ENCODE measurements at regions not wholly inside any gene's neighbourhood (a gene's known extent, or its start where the extent isn't known, plus 50 kb on each side); places are given as distances from the start of the nearest gene placed in this dataset.
A peak's percentile ranks its signal among the peaks of the same experiment; 100 is the strongest.
"Not testable (repeated sequence)": the region's sequence is repeated elsewhere in the genome, so short reads cannot be mapped to it uniquely, and the experiment has no call there.

DNA sequence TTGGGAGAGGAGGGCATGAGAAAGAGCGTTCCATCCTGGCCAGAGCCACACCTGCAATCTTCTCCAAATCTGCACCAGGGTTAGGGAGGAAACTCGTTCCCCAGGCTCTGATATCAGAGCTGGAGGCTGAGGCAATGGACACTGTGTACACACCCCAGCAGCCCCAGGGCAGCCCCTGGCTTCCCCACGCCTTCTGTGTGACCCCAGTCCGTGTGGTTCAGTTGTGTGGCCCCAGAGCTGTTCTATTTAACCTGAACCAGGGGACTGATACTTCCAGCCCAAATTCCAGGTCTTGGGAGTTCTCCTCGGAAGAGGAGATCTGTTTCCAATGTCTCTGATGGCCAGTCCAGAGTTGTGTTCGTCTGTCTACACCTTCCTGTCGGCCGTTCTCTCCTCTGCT is 242.6 kb upstream of the EXOC2 start:
- Histone ChIP-seq H3K9me3 (ENCODE audit: control insufficient read depth, insufficient read depth, low read depth, low read length) (no peaks in the 10 kb centered on the region), H3K27ac (ENCODE audit: extremely low read depth, low read depth, low read length) (no peak overlapping the region), H3K4me1 (ENCODE audit: control insufficient read depth, insufficient read depth, low read length) (no peaks in the 10 kb centered on the region), H3K36me3 (ENCODE audit: control insufficient read depth in 2 of 2, insufficient read depth in 1 of 2, low read length in 2 of 2) (no peaks in the 10 kb centered on the region), H3K4me3 (ENCODE audit: low read depth, low read length) (no peak overlapping the region)
- TF ChIP-seq, protein P1, sequence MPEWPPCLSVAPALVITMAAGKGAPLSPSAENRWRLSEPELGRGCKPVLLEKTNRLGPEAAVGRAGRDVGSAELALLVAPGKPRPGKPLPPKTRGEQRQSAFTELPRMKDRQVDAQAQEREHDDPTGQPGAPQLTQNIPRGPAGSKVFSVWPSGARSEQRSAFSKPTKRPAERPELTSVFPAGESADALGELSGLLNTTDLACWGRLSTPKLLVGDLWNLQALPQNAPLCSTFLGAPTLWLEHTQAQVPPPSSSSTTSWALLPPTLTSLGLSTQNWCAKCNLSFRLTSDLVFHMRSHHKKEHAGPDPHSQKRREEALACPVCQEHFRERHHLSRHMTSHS (tag by site-specific recombination; IDR thresholded peaks at IDR 0.05): no peak
- TF ChIP-seq ZNF701 (tag by site-specific recombination; IDR thresholded peaks at IDR 0.05) (no peak), GLI4 (tag by site-specific recombination; IDR thresholded peaks at IDR 0.05) (no peak)
- TF ChIP-seq, protein P2, sequence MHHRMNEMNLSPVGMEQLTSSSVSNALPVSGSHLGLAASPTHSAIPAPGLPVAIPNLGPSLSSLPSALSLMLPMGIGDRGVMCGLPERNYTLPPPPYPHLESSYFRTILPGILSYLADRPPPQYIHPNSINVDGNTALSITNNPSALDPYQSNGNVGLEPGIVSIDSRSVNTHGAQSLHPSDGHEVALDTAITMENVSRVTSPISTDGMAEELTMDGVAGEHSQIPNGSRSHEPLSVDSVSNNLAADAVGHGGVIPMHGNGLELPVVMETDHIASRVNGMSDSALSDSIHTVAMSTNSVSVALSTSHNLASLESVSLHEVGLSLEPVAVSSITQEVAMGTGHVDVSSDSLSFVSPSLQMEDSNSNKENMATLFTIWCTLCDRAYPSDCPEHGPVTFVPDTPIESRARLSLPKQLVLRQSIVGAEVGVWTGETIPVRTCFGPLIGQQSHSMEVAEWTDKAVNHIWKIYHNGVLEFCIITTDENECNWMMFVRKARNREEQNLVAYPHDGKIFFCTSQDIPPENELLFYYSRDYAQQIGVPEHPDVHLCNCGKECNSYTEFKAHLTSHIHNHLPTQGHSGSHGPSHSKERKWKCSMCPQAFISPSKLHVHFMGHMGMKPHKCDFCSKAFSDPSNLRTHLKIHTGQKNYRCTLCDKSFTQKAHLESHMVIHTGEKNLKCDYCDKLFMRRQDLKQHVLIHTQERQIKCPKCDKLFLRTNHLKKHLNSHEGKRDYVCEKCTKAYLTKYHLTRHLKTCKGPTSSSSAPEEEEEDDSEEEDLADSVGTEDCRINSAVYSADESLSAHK (tag by site-specific recombination; IDR thresholded peaks at IDR 0.05): no peak
- ChIA-PET POLR2A (no interaction called here), CTCF (interaction anchor here (0.9 kb wide), 1 partner anchor 10 kb away, joined by 3 read pairs; no protein-coding TSS in a partner anchor)

DNA sequence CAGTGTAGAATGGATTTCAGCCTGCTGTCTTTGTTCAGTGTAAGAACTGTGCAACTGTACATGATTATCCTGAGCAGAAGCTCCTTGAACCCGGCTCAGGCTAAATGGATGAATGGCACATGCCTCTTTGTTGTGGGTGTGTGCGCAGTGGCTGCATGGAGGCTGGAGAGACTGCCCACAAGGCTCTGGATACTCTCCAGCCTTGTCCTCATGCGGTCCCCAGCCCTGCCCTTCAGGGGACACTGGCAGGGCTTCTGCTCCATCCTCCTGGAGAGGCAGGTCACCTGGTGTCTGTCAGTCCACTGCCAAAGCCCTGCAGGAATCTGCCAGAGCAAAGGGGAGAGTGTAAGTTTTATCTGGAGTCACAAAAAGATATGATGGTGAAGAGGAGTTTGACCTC is 241.7 kb upstream of the EXOC2 start:
- Histone ChIP-seq H3K27ac (ENCODE audit: extremely low read depth, low read depth, low read length) (no peak overlapping the region), H3K9me3 (ENCODE audit: control insufficient read depth, insufficient read depth, low read depth, low read length) (no peaks in the 10 kb centered on the region), H3K4me1 (ENCODE audit: control insufficient read depth, insufficient read depth, low read length) (no peaks in the 10 kb centered on the region), H3K4me3 (ENCODE audit: low read depth, low read length) (no peak overlapping the region), H3K36me3 (ENCODE audit: control insufficient read depth in 2 of 2, insufficient read depth in 1 of 2, low read length in 2 of 2) (no peaks in the 10 kb centered on the region)
- TF ChIP-seq REPIN1 (tag by site-specific recombination; IDR thresholded peaks at IDR 0.05; ENCODE audit: low read depth) (no peak), EGR2 (tag by site-specific recombination; IDR thresholded peaks at IDR 0.05; ENCODE audit: low read depth) (no peak), ZNF394 (tag by site-specific recombination; IDR thresholded peaks at IDR 0.05; ENCODE audit: borderline replicate concordance) (no peak), ZNF670 (tag by site-specific recombination; IDR thresholded peaks at IDR 0.05; ENCODE audit: low read depth) (no peak), OVOL3 (tag by site-specific recombination; IDR thresholded peaks at IDR 0.05) (no peak)
- TF ChIP-seq, protein P3, sequence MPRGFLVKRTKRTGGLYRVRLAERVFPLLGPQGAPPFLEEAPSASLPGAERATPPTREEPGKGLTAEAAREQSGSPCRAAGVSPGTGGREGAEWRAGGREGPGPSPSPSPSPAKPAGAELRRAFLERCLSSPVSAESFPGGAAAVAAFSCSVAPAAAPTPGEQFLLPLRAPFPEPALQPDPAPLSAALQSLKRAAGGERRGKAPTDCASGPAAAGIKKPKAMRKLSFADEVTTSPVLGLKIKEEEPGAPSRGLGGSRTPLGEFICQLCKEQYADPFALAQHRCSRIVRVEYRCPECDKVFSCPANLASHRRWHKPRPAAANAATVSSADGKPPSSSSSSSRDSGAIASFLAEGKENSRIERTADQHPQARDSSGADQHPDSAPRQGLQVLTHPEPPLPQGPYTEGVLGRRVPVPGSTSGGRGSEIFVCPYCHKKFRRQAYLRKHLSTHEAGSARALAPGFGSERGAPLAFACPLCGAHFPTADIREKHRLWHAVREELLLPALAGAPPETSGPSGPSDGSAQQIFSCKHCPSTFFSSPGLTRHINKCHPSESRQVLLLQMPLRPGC (tag by site-specific recombination; IDR thresholded peaks at IDR 0.05): no peak
- ChIA-PET CTCF (interaction anchor here (0.9 kb wide), 1 partner anchor 11 kb away, joined by 3 read pairs; no protein-coding TSS in a partner anchor), POLR2A (no interaction called here)

DNA sequence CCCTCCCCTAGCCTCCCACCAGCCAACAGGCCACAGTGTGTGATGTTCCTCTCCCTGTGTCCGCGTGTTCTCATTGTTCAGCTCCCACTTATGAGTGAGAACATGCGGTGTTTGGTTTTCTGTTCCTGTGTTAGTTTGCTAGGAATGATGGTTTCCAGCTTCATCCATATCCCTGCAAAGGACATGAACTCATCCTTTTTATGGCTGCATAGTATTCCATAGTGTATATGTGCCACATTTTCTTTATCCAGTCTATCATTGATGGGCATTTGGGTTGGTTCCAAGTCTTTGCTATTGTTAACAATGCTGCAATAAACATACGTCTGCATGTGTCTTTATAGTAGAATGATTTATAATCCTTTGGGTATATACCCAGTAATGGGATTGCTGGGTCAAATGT is 239.0 kb upstream of the EXOC2 start:
- TF ChIP-seq ZNF146 (tag by site-specific recombination; IDR thresholded peaks at IDR 0.05): peak; percentile 95
- H3K4me3 ChIP-seq (ENCODE audit: low read depth, low read length); POLR2A ChIA-PET; H3K36me3 ChIP-seq (ENCODE audit: control insufficient read depth in 2 of 2, insufficient read depth in 1 of 2, low read length in 2 of 2); H3K9me3 ChIP-seq (ENCODE audit: control insufficient read depth, insufficient read depth, low read depth, low read length); H3K4me1 ChIP-seq (ENCODE audit: control insufficient read depth, insufficient read depth, low read length); H3K27ac ChIP-seq (ENCODE audit: extremely low read depth, low read depth, low read length): not testable (repeated sequence)
- CTCF ChIA-PET: interaction anchor here (0.6 kb wide), 1 partner anchor 460 kb away, joined by 3 read pairs; no protein-coding TSS in a partner anchor

DNA sequence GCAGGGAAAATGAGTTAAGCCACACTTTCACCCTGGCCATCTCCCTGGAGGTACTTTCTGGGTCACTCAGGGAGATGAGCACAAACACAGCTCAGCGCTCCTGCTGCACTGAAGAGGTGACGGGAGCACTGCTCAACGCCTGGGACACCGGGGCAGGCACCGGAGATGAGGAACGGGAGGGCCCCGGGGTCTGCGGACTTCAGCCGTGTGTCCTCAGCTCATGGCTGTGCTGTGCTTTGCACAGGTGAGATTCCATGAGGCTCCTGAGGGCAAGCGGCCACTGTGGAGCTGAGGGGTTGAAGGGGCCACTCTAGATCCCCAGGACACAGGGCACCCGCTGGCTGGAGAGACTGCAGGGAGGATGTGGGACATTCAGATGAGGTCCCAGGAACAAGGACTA is 234.2 kb upstream of the EXOC2 start:
- no peak overlapping the region for H3K4me3 ChIP-seq (ENCODE audit: low read depth, low read length)
- no peaks in the 10 kb centered on the region for H3K36me3 ChIP-seq (ENCODE audit: control insufficient read depth in 2 of 2, insufficient read depth in 1 of 2, low read length in 2 of 2)
- H3K9me3 ChIP-seq (ENCODE audit: control insufficient read depth, insufficient read depth, low read depth, low read length): no peaks in the 10 kb centered on the region
- ChIA-PET POLR2A (no interaction called here), CTCF (no interaction called here)
- H3K4me1 ChIP-seq (ENCODE audit: control insufficient read depth, insufficient read depth, low read length): no peaks in the 10 kb centered on the region
- H3K27ac ChIP-seq (ENCODE audit: extremely low read depth, low read depth, low read length): no peak overlapping the region
- TF ChIP-seq ZNF530 (tag by site-specific recombination; IDR thresholded peaks at IDR 0.05; ENCODE audit: low read depth): no peak
- TF ChIP-seq, protein P4, sequence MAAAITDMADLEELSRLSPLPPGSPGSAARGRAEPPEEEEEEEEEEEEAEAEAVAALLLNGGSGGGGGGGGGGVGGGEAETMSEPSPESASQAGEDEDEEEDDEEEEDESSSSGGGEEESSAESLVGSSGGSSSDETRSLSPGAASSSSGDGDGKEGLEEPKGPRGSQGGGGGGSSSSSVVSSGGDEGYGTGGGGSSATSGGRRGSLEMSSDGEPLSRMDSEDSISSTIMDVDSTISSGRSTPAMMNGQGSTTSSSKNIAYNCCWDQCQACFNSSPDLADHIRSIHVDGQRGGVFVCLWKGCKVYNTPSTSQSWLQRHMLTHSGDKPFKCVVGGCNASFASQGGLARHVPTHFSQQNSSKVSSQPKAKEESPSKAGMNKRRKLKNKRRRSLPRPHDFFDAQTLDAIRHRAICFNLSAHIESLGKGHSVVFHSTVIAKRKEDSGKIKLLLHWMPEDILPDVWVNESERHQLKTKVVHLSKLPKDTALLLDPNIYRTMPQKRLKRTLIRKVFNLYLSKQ (tag by site-specific recombination; IDR thresholded peaks at IDR 0.05; ENCODE audit: borderline replicate concordance): no peak
- no peak for TF ChIP-seq ZNF837 (tag by site-specific recombination; IDR thresholded peaks at IDR 0.05)
- no peak for TF ChIP-seq ZSCAN16 (tag by site-specific recombination; IDR thresholded peaks at IDR 0.05)
- TF ChIP-seq ZNF558 (tag by site-specific recombination; IDR thresholded peaks at IDR 0.05): no peak
- no peak for TF ChIP-seq ZSCAN23 (tag by site-specific recombination; IDR thresholded peaks at IDR 0.05)
- TF ChIP-seq, protein P5, sequence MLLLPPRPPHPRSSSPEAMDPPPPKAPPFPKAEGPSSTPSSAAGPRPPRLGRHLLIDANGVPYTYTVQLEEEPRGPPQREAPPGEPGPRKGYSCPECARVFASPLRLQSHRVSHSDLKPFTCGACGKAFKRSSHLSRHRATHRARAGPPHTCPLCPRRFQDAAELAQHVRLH (tag by site-specific recombination; IDR thresholded peaks at IDR 0.05): no peak
- TF ChIP-seq HOXA7 (CRISPR knock-in tag; IDR thresholded peaks at IDR 0.05; ENCODE audit: borderline replicate concordance): no peak
- no peak for TF ChIP-seq ZNF529 (tag by site-specific recombination; IDR thresholded peaks at IDR 0.05; ENCODE audit: insufficient replicate concordance)
